ENCODE measurements at regions not wholly inside any gene's neighbourhood (a gene's known extent, or its start where the extent isn't known, plus 50 kb on each side); places are given as distances from the start of the nearest gene placed in this dataset.
"Not testable (repeated sequence)": the region's sequence is repeated elsewhere in the genome, so short reads cannot be mapped to it uniquely, and the experiment has no call there.

DNA sequence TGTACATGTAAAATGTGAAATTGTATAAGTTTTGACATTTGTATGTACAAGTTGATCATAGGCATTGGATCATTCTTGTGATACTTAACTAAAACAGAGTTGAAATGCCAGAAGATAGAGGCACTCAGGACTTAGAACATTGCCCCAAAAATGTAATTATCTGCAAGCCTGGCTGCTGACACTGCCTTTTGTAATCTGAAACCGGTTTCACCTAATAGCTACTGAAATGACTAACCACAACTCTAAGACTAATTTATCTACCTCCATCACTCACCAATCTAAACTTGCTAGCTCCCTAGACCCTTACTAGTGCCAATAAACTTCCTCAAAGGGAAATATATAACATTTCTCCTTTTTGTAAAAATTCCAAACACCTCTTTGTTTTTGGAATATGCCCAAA is 2596.2 kb downstream of the PCDH9 start:
- no peak for DNase-seq

DNA sequence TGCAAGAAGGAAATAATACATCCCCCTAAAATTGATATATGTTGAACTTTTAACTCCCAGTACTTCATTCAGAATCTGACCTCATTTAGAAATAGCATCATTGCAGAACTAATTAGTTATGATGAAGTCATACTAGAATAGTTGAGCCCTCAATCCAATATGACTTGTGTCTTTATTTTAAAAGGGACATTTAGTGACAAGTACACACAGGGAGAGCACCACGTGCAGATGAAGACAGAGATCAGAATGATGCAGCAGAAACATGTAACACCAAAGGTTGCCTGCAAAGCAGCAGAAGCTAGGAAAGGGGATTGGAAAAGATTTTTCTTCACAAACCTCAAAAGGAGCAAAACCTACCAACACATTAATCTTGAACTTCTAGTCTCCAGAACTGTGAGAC is 2602.5 kb downstream of the PCDH9 start:
- DNase-seq = no peak

DNA sequence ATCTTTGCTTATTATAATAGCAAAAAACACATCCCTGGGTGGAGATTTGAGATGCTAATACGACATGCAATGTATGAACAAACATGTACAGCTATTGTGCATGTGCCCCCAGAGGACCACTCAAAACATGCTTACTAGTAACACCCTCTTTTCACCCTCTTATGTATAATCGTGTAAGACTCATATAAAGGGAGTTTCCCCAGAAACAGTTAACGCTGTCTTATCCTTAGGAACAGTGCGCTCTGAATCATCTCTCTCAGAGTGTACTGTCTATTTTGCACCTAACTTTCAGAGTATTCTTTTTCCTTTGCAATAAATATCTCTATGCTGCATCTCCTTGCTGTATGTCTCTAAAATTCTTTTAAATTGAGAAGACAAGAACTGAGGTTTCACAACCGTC is 2604.0 kb downstream of the PCDH9 start:
- no peak for DNase-seq

DNA sequence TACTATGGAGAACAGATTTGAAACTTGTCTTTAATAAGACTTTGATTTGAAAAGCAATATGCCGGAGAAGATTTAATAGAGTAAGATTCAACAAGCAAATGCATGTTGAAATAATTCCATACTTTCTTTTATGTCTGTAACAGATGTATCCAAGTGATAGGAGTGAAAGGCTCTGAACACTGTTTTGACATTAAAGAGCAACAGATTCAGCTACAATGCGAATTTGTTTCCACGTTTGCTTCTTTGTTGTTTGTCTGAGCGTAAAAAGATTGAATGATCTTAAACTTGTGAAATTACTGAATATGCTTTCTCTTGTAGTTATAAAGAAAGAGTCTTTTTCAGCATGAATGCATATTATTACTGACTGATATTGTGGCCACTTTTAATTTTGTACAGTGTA is 2612.9 kb downstream of the PCDH9 start:
- DNase-seq = no peak

DNA sequence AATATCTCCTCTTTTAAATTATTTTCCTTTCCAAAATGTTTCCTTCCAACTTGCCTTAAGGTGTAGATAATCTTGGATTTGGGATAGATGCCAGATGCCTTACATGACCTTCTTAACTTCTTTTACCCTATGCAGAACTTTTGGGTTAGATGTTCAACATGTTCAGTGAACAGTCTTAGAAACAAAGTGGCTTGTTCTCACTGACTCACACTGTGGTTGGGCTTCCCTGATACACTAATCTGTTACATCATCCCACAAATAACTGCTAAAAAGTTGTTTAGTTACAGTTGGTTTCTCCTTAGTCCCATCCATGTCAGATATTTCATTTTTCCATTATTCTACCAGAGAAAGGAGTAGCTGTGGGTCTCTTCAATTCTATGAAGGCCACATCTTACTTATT is 2638.2 kb downstream of the PCDH9 start:
- no peak for DNase-seq

DNA sequence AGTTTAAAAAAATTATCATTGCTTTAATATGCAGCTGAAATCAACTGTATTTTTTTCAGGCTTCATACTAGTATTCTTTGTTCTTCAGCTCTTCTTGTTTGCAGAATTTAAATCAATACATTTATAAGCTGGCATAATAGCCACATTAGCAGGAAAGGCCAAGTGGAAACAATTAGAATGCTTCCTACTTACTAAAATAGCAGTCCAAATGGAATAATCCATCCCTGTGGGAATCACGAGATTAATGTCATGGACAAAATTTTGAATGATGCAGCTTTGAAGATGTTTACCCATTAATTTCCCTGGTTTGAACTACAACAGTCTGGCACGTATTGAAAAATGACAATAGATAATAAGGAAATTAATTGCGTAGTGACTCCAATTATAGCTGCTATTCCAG is 2650.8 kb downstream of the PCDH9 start:
- DNase-seq = no peak

DNA sequence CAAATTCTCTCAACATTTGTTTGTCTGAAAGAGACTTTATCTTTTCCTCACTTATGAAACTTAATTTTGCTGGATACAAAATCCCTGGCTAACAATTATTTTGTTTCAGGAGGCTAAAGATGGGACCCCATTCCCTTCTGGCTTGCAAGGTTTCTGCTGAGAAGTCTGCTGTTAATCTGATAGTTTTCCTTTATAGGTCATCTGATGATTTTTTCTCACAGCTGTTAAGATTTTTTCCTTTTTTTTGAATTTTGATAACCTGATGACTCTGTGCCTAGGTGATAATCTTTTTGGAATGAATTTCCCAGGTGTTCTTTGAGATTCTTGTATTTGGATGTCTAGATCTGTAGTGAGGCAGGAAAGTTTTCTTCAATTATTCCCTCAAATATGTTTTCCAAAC is 2661.4 kb downstream of the PCDH9 start:
- no peak for DNase-seq

DNA sequence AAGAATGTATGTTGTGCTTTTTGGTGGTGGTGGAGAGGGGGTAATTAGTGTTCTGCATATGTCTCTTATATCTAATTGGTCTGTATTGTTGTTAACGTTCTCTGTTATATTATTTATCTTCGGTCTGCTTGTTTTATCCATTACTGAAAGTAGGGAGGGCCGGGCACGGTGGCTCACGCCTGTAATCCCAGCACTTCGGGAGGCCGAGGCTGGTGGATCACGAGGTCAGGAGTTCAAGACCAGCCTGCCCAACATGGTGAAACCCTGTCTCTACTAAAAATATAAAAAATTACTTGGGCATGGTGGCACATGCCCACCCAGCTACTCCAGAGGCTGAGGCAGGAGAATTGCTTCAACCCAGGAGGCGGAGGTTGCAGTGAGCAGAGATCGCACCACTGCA is 2672.1 kb downstream of the PCDH9 start:
- DNase-seq = not testable (repeated sequence)

DNA sequence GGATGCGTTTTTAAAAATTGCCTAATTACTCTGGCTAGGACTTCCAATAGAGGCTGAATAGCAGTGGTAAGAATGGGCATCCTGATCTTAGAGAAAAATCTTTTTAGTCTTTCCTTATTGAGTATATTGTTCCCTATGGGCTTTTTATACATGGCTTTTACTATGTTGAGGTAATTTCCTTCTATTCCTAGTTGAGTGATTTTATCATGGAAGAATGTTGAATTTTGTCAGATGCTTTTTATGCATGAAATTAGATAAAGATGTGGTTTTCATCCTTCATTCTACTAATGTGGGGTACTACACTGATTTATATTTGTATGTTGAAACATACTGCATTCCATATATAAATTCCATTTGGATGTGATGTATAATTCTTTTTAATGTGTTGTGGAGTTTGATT is 2673.8 kb downstream of the PCDH9 start:
- no peak for DNase-seq

DNA sequence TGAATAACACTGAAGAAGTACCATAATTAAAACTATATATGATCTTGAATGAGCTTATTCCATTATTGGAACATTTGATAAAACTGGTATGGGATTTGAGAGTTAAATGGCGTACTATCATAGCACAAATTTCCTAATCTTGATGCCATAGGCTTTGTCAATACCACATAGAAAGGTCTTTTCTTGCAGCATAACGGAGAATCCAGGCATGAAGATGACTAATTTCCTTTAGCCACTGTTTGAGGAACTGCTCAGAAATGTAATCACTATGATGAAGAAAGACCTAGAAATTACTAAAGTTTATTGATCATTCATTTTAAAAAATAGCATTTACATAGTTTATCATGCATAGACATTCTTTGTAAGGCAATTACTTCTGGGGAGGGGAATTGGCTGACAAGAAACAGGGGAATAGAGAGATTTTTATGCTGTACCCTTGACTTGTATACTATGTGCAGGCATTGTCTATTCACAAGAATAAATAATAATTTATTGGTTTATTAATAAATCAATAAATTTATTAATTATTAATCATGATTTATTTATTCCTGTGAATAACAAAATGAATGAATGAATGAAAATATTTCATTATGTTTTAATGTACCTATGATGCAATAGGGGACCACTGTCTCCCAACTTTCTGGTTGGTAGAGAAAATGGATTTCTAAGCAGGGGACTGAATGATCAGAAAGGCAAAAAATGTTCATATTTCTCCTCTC is 2676.6 kb downstream of the PCDH9 start:
- DNase-seq = no peak

DNA sequence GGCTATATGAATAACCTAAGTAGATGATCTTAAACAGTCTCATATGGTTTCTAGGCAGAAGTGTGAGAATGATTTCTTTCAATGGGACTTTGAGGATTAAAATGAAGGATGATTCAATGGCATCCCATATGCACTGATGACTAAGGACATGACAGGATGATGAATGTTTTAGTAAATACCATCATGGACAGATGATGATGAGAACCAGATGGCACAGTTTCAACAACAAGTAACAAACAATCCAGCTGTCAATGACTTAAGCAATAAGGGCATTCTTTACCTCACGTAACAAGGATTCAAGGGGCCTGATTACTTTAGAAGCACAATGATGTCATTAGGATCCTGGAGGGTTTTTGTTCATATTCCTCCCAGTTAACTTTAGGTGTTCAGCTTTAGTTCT is 2678.4 kb downstream of the PCDH9 start:
- no peak for DNase-seq

DNA sequence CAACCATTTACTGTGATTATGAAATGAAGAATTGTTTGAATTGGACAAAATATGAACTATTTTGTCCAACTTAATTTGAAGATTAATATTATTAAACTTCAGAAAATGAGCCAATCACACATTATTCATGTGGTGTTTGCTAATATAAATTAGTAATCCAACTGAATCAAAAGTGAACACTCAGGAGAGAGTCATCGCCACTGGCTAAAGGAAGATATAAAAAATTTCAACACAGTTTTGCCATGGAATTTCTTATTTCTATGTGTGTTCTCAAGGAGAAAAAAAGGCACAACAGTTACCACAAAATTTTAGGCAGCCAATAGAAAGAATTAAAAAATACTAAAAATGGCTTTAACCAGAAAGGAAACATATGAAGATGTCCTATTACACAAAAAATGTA is 2683.8 kb downstream of the PCDH9 start:
- no peak for DNase-seq

DNA sequence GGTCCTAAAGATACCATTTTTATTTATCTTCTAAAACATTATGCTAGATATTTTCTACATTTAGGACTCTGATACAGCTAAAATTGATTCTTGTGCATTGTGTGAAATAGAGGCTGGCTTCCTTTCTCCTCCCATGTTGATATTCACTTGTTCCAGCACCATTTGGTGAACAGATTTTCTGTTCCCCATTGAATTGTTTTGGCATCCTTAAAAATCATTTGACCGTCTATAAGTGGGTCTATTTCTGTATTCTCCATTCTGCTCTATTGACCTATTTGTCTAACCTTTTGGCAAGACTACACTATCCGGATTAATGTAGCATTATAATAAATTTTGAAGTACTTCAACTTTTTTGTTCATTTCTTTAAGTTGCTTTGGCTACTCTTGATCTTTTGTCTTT is 2689.2 kb downstream of the PCDH9 start:
- DNase-seq = no peak

DNA sequence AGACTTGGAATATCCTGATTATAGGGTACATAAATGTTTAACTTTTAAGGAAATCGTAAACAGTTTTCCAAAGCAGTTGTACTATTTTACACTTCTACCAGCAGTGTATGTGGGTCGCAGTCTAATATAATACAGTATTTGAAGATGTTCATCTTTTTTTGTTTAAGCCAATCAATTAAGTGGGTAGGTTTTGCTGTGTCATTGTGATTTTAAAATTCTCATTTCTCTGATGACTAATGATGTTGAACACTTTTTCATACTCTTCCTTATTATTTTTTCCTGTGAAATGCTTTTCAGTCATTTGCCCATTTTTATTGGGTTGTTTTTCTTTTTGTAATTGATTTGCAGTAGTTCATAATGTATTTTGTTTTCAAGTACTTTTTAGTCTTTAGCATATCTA is 2689.7 kb downstream of the PCDH9 start:
- no peak for DNase-seq

DNA sequence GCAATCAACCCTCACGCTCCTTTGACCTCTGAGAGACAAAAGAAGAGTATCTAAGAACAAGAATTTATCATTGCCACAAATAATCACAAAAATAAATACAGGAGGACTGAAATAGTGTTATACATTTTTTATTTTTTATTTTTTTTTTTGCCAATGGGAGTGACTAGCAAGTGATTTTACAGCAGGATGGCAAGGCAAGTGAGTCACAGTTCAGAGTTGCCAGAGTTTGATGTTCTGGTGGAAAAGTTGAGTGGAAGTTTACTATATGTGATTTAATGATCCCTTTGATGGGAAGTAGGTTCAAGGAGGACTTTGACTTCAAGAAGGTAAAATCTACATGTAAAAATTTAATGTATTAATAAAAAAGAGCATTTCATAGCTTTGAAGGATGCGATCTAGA is 2691.4 kb downstream of the PCDH9 start:
- no peak for DNase-seq

DNA sequence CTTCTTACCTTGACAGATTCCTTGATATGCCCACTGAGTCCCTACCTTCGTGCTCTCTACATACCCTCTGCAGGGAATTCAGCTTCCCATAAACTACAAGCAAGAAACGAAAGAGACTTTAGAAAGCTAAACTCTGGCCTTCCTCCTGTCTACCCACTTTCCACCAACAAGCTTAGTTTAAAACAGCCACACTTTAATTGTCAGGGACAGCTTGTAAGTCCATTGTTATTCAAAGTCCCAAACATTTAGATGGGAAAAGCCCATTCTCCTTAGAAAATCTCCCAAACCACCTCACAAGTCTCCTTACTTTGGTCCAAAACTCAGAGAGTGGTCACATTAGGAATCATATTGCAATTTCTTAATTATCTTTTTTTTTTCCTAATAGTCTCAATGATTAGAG is 2695.8 kb downstream of the PCDH9 start:
- no peak for DNase-seq

DNA sequence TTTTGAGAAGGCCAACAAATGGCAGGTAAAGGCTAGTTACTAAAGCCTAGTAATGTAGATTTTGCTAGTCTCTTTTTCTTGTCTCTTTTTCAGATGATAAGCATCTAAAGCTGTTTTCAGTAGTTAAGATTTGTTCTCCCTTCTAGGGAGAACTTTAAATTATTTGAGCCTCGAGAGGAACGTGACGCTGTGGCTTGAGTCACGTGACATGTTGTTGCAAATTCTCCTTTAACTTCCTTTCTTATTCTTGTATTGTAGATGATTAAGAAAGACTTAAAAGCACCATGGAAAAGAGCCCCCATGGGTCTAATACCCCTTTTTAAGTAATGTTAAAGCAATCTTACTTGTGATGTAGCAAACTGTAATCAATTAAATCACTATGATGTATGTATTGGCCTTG is 2698.7 kb downstream of the PCDH9 start:
- no peak for DNase-seq

DNA sequence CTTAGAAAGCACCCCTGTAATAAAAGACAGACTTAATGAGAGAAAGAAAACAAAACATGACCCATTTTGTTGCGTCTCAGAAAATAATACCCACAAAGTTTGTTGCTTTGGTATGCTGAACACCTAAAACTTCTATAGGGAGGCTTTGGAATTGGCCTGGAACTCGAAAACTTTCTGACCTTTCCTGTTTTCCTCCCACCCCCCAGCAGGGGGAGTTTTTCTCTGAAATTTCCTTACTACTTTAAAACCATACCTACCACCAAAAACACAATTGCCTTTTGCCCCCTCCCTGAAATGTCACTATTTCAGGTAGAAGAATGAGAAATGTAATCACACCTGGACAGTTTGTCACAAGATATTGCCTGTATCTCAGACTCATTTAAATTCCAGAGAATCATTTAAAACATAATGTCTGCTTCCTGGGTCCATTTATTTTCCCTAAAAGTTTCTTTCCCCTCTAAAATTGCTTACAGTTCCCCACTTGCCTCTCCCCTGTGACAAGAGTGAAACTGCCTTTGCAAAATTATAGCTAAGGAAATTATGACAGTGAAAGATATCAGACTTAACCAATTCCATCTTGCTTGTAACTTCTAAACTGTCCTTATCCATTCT is 2700.2 kb downstream of the PCDH9 start:
- DNase-seq = no peak

DNA sequence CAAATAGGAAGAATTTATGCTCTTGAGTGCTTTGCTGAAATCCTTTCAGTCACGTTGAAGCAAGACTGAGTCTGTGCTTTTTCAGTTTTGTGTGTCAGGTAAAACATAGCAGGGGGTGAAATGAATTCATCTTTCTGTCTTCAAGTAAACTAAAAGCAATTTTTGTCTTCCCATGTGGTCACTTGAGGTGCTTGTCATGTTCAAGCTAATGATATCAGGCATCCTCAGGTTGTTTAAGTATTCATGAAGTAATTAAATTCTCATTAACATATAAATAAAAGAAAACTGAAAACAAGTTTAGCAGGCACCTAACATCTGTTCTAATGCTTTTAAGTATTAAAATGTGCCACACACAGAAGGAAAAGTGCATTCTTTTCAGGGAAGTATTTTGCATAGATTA is 2701.3 kb downstream of the PCDH9 start:
- DNase-seq = no peak

DNA sequence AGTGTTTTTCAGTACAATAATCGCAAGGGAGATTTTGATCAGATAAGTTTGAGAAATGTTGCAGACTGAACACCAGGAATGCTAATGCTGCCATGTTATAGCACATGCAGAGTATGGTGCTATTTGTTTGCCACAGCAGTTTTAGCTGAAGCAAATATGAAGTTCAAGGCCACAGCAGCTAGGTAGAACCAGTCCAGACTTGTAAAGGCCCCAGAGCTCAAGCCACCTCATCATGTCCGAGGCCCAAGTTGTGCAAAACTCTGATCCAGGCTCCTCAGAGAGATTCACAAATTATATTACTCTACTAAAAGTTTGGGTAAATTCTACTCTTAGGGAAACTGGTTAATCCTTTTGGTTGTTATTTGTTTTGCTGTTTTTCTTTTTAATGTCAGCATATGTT is 2702.6 kb downstream of the PCDH9 start:
- no peak for DNase-seq

DNA sequence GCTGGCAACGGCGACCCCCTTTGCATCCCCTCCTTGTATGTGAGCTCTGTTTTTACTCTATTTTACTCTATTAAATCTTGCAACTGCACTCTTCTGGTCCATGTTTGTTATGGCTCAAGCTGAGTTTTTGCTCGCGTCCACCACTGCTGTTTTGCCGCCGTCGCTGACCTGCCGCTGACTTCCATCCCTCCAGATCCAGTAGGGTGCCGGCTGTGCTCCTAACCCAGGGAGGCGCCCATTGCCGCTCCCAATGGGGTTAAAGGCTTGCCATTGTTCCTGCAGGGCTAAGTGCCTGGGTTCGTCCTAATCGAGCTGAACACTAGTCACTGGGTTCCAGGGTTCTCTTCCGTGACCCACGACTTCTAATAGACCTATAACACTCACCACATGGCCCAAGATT is 2704.4 kb downstream of the PCDH9 start:
- DNase-seq = no peak

DNA sequence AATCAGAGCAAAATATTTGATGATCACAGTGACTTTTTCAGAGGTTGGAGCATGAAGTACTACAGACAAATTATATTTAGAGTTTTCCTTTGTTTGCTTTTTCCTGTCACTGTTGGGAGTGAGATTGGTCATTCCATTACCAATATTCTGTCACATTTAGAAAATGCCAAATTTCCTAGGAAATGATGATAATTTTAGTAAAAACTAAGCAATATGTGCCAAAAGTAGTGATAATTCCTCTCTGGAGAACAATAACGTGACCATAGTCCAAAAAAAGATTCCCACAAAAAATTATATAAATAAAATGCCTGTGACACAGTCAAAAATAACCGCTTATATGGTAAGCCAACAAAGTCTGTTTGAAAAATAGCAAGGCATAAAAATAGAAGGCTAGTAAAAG is 2719.4 kb downstream of the PCDH9 start:
- no peak for DNase-seq

DNA sequence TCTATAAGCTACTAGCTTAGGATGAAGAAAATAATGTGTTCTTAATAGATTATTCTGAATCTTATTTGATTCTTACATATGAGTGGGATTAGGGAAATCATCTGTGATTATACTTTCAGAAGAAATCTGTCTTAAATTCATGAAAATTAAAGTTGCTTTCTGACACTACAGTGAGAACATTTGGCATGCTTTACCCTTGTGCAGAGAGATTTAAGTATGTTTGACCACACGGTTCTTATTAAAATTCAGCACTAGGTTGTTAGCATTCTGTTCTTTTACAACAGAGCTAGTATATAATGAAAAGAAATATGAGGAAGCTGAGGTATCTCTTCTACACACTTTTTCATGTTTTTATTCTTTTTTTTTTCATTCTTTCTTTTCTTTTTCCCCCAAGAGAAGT is 2723.9 kb downstream of the PCDH9 start:
- no peak for DNase-seq

DNA sequence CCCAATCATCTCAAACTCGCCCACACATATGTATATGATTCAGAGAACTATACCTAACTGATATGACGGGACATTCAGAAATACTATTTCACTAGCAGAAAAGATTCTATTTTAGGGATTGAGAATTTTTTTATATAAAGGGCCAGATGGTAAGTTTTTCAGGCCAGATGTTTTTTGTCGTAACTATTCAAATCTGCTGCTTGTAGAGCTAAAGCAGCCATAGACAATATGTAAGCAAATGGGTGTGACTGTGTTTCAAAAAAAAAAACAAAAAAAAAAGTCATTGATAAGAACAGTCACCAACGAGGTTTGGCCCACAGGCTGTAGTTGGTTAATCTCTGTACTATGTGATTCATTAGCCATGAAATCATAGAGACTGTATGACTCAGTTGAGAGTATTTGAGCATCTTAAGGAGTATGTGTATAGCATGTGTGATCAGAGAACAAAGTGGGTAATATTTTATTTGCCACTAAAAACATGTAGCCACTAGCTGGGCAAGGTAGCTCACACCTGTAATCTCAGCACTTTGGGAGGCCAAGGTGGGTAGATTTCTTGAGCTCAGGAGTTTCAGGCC is 2724.7 kb downstream of the PCDH9 start:
- DNase-seq = no peak

DNA sequence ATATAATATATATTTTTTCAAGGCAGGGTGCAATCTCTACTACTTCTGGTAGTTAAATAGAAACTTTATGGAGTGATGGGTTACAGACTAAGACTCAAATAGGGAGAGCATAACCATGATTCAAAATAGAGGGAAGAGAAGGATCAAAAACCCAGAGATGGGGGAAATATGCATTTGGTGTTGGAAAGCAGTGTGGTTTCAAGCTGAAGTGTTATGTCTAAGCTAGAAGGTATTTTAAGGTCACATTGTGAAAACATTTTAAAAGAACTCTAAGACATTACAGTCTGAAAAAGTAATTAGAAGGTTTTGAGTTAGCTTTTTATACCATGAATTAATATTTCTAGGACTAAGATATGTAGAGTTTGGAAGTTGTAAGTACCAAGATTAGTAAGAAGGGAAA is 2741.4 kb downstream of the PCDH9 start:
- DNase-seq = no peak

All from T-helper 1 cell (primary cell).